ENCODE measurements at regions not wholly inside any gene's neighbourhood (a gene's known extent, or its start where the extent isn't known, plus 50 kb on each side); places are given as distances from the start of the nearest gene placed in this dataset.

GRCh38 chr16:86824751-86825296 is 246.5 kb downstream of the FOXL1 start:
- intact Hi-C loops (cut with micrococcal nuclease; ENCODE audit: unreplicated experiment): no loop called here
- Histone ChIP-seq H3K9me2 (ENCODE audit: insufficient read depth, low read length) (no peaks in the 10 kb centered on the region), H4K20me1 (ENCODE audit: insufficient read depth, low read length) (no peaks in the 10 kb centered on the region), H2AFZ (ENCODE audit: low read length) (no peak overlapping the region), H3K27ac (ENCODE audit: low read depth, low read length, poor library complexity, severe bottlenecking) (no peak overlapping the region), H3K9me3 (ENCODE audit: low read length) (no peaks in the 10 kb centered on the region), H3K36me3 (ENCODE audit: insufficient read depth, low read length) (no peaks in the 10 kb centered on the region), H3K4me2 (ENCODE audit: low read length) (no peak overlapping the region), H3K4me3 (ENCODE audit: low read depth, low read length, poor library complexity, severe bottlenecking) (no peak overlapping the region), H3K79me2 (ENCODE audit: insufficient read depth, low read depth, low read length) (no peaks in the 10 kb centered on the region), H3K4me1 (ENCODE audit: insufficient read depth, low read length, poor library complexity, severe bottlenecking) (no peaks in the 10 kb centered on the region)
- no TSS peak for BruUV-seq (replicated peaks)
- DNase-seq (ENCODE audit: low spot score): no peak
- TF ChIP-seq CTCF (conservative IDR thresholded peaks at IDR 0.05; ENCODE audit: low read length) (no peak), EZH2phosphoT487 (IDR thresholded peaks at IDR 0.05; ENCODE audit: borderline replicate concordance, low read depth, low read length) (no peak)
- ChIA-PET CTCF (ENCODE audit: unreplicated experiment) (no interaction called here), POLR2A (no interaction called here)

GRCh38 chr16:86825631-86826030 is 247.3 kb downstream of the FOXL1 start:
- intact Hi-C loops (cut with micrococcal nuclease; ENCODE audit: unreplicated experiment): no loop called here
- TF ChIP-seq EZH2phosphoT487 (IDR thresholded peaks at IDR 0.05; ENCODE audit: borderline replicate concordance, low read depth, low read length) (no peak), CTCF (conservative IDR thresholded peaks at IDR 0.05; ENCODE audit: low read length) (no peak)
- H2AFZ ChIP-seq (ENCODE audit: low read length): no peak overlapping the region

GRCh38 chr16:86826941-86827340 is 248.6 kb downstream of the FOXL1 start:
- no peak for TF ChIP-seq EZH2phosphoT487 (IDR thresholded peaks at IDR 0.05; ENCODE audit: borderline replicate concordance, low read depth, low read length)
- TF ChIP-seq CTCF (conservative IDR thresholded peaks at IDR 0.05; ENCODE audit: low read length): no peak
- intact Hi-C loops (cut with micrococcal nuclease; ENCODE audit: unreplicated experiment): no loop called here
- Histone ChIP-seq H3K27ac (ENCODE audit: low read depth, low read length, poor library complexity, severe bottlenecking) (no peak overlapping the region), H3K4me2 (ENCODE audit: low read length) (no peak overlapping the region), H3K4me1 (ENCODE audit: insufficient read depth, low read length, poor library complexity, severe bottlenecking) (no peaks in the 10 kb centered on the region), H2AFZ (ENCODE audit: low read length) (no peak overlapping the region), H3K9me2 (ENCODE audit: insufficient read depth, low read length) (no peaks in the 10 kb centered on the region), H4K20me1 (ENCODE audit: insufficient read depth, low read length) (no peaks in the 10 kb centered on the region), H3K4me3 (ENCODE audit: low read depth, low read length, poor library complexity, severe bottlenecking) (no peak overlapping the region), H3K9me3 (ENCODE audit: low read length) (no peaks in the 10 kb centered on the region), H3K36me3 (ENCODE audit: insufficient read depth, low read length) (no peaks in the 10 kb centered on the region), H3K79me2 (ENCODE audit: insufficient read depth, low read depth, low read length) (no peaks in the 10 kb centered on the region)
- no TSS peak for BruUV-seq (replicated peaks)
- POLR2A ChIA-PET: no interaction called here
- DNase-seq (ENCODE audit: low spot score): no peak
- CTCF ChIA-PET (ENCODE audit: unreplicated experiment): no interaction called here

More at GRCh38 chr16:86825631-86826030, 247.3 kb downstream of the FOXL1 start:
- ChIA-PET CTCF (ENCODE audit: unreplicated experiment) (no interaction called here), POLR2A (no interaction called here)
- DNase-seq (ENCODE audit: low spot score): no peak
- Histone ChIP-seq H3K4me3 (ENCODE audit: low read depth, low read length, poor library complexity, severe bottlenecking) (no peak overlapping the region), H3K4me1 (ENCODE audit: insufficient read depth, low read length, poor library complexity, severe bottlenecking) (no peaks in the 10 kb centered on the region), H3K9me2 (ENCODE audit: insufficient read depth, low read length) (no peaks in the 10 kb centered on the region), H3K4me2 (ENCODE audit: low read length) (no peak overlapping the region), H4K20me1 (ENCODE audit: insufficient read depth, low read length) (no peaks in the 10 kb centered on the region), H3K9me3 (ENCODE audit: low read length) (no peaks in the 10 kb centered on the region), H3K36me3 (ENCODE audit: insufficient read depth, low read length) (no peaks in the 10 kb centered on the region), H3K79me2 (ENCODE audit: insufficient read depth, low read depth, low read length) (no peaks in the 10 kb centered on the region), H3K27ac (ENCODE audit: low read depth, low read length, poor library complexity, severe bottlenecking) (no peak overlapping the region)
- no TSS peak for BruUV-seq (replicated peaks)

Data from OCI-LY7 (cell line).